Posterior cingulate gyrus (tissue), 11 donors: ENCODE measurements at regions not wholly inside any gene's neighbourhood (a gene's known extent, or its start where the extent isn't known, plus 50 kb on each side); places are given as distances from the start of the nearest gene placed in this dataset.
"Not testable (repeated sequence)": the region's sequence is repeated elsewhere in the genome, so short reads cannot be mapped to it uniquely, and the experiment has no call there.

Experiments
- DNase-seq, 10 donors: peaks; one replicate each; pipeline versions ENCODE4 v3.0.0 to v3.0.0-alpha.2; 2020 to 2021; ENCODE audit warnings: mixed read lengths in 3 of 10
- intact Hi-C: fragments of 100-400 bp; cut with DNase I; formaldehyde crosslinking; loops from one replicate; pipeline ENCODE4 v1.15.1; 2023

- DNase-seq: peak in 1 of 10 donors; percentile 10
- intact Hi-C loops: no loop called here
These were observed 137.5 kb upstream of the RFLNA start for GRCh38 chr12:124157406-124157805.

DNA sequence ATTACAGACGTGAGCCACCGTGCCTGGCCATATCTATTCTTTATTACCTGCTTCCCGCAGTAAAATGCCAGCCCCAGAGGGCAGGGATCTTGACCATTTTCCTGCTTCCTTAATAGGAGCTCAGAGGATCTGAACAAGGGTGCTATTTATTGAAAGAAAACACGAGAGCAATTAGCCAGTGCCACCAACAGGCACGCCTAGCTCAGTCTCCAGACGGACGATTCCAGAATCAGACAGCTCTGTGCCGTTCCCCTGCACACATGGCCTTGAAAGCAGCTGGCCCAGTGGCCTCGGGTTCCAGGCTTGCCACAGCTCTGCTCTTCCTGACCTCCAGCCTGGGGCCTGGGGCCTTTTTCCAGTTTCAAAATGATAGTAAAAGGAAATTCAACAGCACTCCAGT is 135.2 kb upstream of the RFLNA start:
- intact Hi-C loops: no loop called here
- peak in 1 of 10 donors; percentile 62 for DNase-seq

- intact Hi-C loops: no loop called here
- DNase-seq: peak in 1 of 10 donors; percentile 12
These were observed 134.7 kb upstream of the RFLNA start for GRCh38 chr12:124160097-124160756.

- intact Hi-C loops, DNase-seq: not testable (repeated sequence)
These were observed 133.5 kb upstream of the RFLNA start for GRCh38 chr12:124161402-124161801.

DNA sequence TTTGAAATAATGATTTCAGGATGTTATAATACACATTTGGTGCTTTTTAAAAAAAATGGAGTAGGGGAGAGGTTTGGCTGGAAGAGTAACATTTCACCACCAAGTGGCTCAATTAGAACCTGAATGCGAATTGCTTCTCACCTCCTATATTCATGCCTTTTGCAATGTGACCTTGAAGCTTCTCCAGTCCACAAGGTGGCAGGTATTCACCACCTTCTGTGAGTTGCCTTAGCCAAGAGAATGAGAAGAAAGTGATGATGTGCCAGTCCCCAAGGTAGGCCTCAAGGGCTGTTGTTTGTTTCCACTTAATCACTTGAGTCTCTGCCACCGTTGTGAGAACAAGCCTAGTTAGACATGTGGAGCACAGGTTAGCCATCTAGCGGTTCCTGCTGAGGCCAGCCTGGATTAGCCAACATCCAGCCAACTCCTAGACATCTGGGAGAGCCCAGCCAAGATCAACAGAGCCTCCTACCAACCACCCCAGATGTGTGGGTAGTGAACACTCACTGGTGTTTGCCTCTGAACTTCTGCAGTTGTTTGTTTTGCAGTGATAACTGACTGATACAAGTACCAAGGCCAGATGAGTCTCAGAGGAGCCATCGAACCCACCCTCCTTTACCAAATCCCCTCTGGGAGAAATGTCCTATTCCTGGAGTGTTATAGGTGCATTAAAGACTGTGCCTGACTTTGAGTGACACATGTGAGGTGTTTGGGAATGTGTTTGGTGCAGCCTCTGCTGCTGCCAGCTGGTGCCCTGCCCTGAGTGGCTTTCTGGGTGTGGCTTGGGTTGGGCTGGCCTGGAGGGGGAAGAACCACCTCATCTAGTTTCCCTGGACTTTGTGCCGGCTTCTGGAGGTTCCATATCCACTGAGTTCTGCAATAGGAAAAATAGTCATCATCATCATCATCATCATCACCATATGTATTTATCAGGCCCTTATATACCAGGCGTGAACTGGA is 132.5 kb upstream of the RFLNA start:
- peak in 1 of 10 donors; percentile 7 for DNase-seq
- intact Hi-C loops: no loop called here

DNA sequence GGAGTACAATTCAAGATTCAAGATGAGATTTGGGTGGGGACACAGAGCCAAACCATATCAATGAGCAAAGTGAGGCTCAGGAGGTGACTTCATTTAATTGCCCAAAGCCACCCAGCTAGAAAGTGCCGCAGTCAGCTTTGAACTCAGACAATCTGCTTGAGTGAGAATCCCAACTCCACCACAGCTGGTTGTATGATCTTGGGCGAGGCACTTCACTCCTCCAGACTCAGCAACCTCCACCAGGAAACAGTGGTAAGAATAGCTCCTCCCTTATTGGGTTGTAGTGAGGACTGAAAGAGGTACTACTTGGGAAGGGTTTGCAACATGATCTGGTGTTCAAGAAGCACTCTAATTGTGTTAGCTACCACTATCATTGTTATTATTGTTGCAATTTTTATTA is 129.2 kb upstream of the RFLNA start:
- intact Hi-C loops: no loop called here
- peak in 1 of 10 donors; percentile 0 for DNase-seq

DNA sequence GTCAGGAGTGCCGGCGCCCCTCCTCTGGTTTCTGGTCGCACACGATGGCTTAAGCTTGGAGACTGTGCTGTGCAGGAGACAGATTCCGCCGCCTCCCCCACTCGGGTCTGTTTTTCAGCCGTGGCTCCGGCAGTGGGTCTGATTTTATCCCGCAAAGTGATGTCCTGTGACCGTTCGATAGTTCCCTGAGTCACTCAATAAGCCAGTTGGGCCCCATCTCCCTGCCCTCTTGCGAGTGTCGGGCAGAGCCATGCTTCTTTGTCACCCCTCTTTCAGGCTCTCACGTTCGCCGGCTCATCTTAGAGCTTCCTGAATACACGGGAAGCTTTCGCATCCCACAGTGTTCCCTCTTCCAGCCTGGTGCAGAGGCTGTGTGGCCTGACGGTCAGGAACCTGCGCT is 127.8 kb upstream of the RFLNA start:
- intact Hi-C loops: no loop called here
- peak in 1 of 10 donors; percentile 73 for DNase-seq

DNA sequence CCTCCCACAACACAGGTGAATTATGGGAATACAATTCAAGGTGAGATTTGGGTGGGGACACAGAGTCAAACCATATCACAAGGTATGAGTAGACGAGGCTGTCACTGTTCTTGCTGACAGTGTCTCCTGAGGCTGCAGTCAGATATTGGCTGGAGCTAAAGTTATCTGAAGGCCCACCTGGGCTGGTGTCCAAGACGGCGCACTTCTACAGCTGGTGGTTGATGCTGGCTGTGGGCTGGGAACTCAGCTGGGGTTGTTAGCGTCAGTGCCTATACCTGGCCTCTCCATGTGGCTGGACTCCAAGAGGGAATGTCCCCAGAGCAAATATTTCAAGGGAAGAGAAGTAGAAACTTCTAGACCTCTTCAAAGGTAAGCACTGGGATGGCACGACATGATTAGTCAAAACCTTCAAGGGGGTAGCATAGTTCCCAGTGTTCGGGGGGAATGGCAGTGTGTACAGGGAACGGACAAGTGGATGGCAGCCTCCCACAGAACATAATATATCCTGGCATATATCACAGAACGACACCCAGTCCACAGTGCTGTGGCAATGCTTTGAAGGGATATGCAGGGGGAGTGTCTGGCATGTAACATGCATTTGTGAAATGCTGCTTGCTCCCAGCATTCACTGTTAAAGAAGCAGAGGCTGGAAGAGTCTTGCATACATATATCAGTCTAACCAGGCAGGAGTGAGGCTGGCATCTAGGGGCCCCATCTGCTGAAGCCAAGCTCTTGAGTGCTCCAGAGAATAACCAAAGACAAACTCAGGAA is 126.7 kb upstream of the RFLNA start:
- peak in 1 of 10 donors; percentile 55 for DNase-seq
- intact Hi-C loops: no loop called here

GRCh38 chr12:124169577-124170284 is 125.2 kb upstream of the RFLNA start:
- peak in 1 of 10 donors; percentile 62 for DNase-seq
- intact Hi-C loops: no loop called here

DNA sequence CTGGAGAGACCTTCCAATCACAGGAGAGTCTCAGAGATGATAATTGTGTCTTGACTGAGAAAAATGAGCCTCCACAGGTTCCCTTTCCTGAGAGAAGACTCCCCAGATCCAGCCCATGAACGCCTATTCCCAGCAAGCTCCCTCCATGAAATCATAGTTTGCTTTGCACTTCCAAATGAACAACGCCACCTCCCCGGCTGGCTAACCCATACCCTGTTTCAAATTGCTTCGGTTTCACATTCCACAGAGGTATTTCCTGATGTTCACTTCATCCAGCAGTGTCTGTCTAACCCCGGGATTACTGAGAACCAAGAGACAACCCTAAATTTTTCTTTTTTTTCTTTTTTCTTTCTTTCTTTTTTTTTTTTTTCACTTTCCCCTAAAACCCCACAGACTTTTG is 124.1 kb upstream of the RFLNA start:
- intact Hi-C loops: no loop called here

GRCh38 chr12:124171231-124171979 is 123.5 kb upstream of the RFLNA start:
- intact Hi-C loops: no loop called here
- peak in 1 of 10 donors; percentile 1 for DNase-seq

More for the DNA sequence above, 124.1 kb upstream of the RFLNA start:
- DNase-seq: peak in 1 of 10 donors; percentile 6

- peak in 1 of 10 donors; percentile 76 for DNase-seq
- intact Hi-C loops: no loop called here
These were observed 122.3 kb upstream of the RFLNA start for GRCh38 chr12:124172636-124173035.

GRCh38 chr12:124173692-124174091 is 121.2 kb upstream of the RFLNA start:
- no peak for DNase-seq
- intact Hi-C loops: no loop called here

- peak in 1 of 10 donors; percentile 52 for DNase-seq
These were observed 120.2 kb upstream of the RFLNA start for GRCh38 chr12:124174451-124175348.

DNA sequence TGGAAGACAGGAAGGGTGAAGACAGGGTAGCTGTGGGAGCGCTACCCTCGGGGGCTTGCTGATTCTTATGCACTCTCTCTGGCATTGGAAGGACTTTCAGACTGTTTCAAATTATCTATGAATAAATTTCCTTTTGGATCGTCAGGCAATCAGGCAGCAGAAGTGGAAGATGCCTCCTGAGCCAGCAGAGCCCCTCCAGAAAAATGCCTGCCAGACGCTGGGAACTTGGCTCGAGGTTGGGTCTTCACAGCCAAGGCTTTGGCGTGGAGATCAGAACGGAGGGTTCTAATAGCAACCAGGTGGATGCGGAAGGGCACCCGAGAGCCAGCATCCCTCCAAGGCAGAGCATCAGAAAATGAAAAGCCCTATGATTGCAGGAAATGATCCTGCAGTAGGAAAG is 119.2 kb upstream of the RFLNA start:
- peak in 1 of 10 donors; percentile 43 for DNase-seq
- intact Hi-C loops: no loop called here

More at GRCh38 chr12:124174451-124175348, 120.2 kb upstream of the RFLNA start:
- intact Hi-C loops: no loop called here

- intact Hi-C loops: no loop called here
These were observed 117.5 kb upstream of the RFLNA start for GRCh38 chr12:124177276-124177950.

GRCh38 chr12:124177951-124178316 is 117.0 kb upstream of the RFLNA start:
- intact Hi-C loops: no loop called here
- DNase-seq: peak in 1 of 10 donors; percentile 48

More at GRCh38 chr12:124177276-124177950, 117.5 kb upstream of the RFLNA start:
- DNase-seq: no peak
